Activated CD8-positive, alpha-beta memory T cell treated with anti-CD3 and anti-CD28 coated beads, Interleukin-2, amount 10 ng/mL, durations not matched to agents 7 days and 5 days (primary cell): ENCODE measurements at regions not wholly inside any gene's neighbourhood (a gene's known extent, or its start where the extent isn't known, plus 50 kb on each side); places are given as distances from the start of the nearest gene placed in this dataset.

Source experiments
- ATAC-seq: fragments of 150-1000 bp; cut with Tn5 transposase; one replicate; pipeline ENCODE4 v1.10.0; 2021; ENCODE audit warnings: moderate library complexity
- CTCF ChIA-PET: fragments of 350-600 bp; sonication (Branson Sonifier 250); formaldehyde crosslinking; loops from one replicate; lab custom pipeline; 2021; ENCODE audit warnings: antibody characterized with exemption; lab: Charles Lee
- DNase-seq: peaks from one replicate; pipeline ENCODE4 v3.0.0-alpha.2; 2020
- H3K27ac Mint-ChIP-seq: one replicate; pipeline ENCODE4 v1.8.0; 2021; ENCODE audit warnings: mild to moderate bottlenecking, mixed read lengths
- H3K27me3 Mint-ChIP-seq: one replicate; pipeline ENCODE4 v1.8.0; 2021; ENCODE audit warnings: mixed read lengths
- H3K36me3 Mint-ChIP-seq: one replicate; pipeline ENCODE4 v1.8.0; 2021; ENCODE audit warnings: mild to moderate bottlenecking, mixed read lengths
- H3K4me1 Mint-ChIP-seq: one replicate; pipeline ENCODE4 v1.8.0; 2021; ENCODE audit warnings: mixed read lengths
- H3K4me3 Mint-ChIP-seq: one replicate; pipeline ENCODE4 v1.8.0; 2021; ENCODE audit warnings: mild to moderate bottlenecking, moderate library complexity, mixed read lengths
- H3K9me3 Mint-ChIP-seq: one replicate; pipeline ENCODE4 v1.8.0; 2022; ENCODE audit warnings: low read depth, mixed read lengths

- H3K27me3 Mint-ChIP-seq, result no peaks in the 10 kb centered on the region
- ATAC-seq, result no peak
- CTCF ChIA-PET, result no interaction called here
Observed at GRCh38 chr12:34526946-34527345, 504.6 kb downstream of the ALG10 start.

GRCh38 chr12:34547276-34547675 lies 525.0 kb downstream of the ALG10 start:
- Mint-ChIP-seq H3K4me3 (no peak overlapping the region), H3K4me1 (no peaks in the 10 kb centered on the region), H3K9me3 (peaks cover 18% of the 10 kb centered on the region), H3K27ac (no peak overlapping the region), H3K27me3 (no peaks in the 10 kb centered on the region), H3K36me3 (no peaks in the 10 kb centered on the region)
- DNase-seq (no peak), ATAC-seq (no peak)
- CTCF ChIA-PET, result no interaction called here

More at GRCh38 chr12:34526946-34527345, 504.6 kb downstream of the ALG10 start:
- Mint-ChIP-seq H3K27ac (no peak overlapping the region), H3K4me1 (no peaks in the 10 kb centered on the region), H3K36me3 (no peaks in the 10 kb centered on the region), H3K9me3 (peaks cover 35% of the 10 kb centered on the region), H3K4me3 (no peak overlapping the region)
- DNase-seq, result no peak

GRCh38 chr12:34591966-34592365 lies 569.7 kb downstream of the ALG10 start:
- ATAC-seq, result no peak
- DNase-seq, result no peak
- no peak overlapping the region for H3K27ac Mint-ChIP-seq
- peaks cover 43% of the 10 kb centered on the region for H3K9me3 Mint-ChIP-seq
- CTCF ChIA-PET, result no interaction called here
- no peak overlapping the region for H3K4me3 Mint-ChIP-seq
- no peaks in the 10 kb centered on the region for H3K27me3 Mint-ChIP-seq
- H3K4me1 Mint-ChIP-seq, result no peaks in the 10 kb centered on the region
- peaks cover 4% of the 10 kb centered on the region for H3K36me3 Mint-ChIP-seq

- H3K4me1 Mint-ChIP-seq, result no peaks in the 10 kb centered on the region
- H3K36me3 Mint-ChIP-seq, result peaks cover 6% of the 10 kb centered on the region
- H3K27me3 Mint-ChIP-seq, result no peaks in the 10 kb centered on the region
- H3K4me3 Mint-ChIP-seq, result no peak overlapping the region
- ATAC-seq, result no peak
- no peak overlapping the region for H3K27ac Mint-ChIP-seq
- peak; percentile 25 for DNase-seq
- CTCF ChIA-PET, result no interaction called here
- H3K9me3 Mint-ChIP-seq, result peaks cover 30% of the 10 kb centered on the region
Observed at GRCh38 chr12:34595749-34596733, 573.7 kb downstream of the ALG10 start.

GRCh38 chr12:34597548-34598351 lies 575.5 kb downstream of the ALG10 start:
- CTCF ChIA-PET, result no interaction called here
- H3K4me1 Mint-ChIP-seq, result no peaks in the 10 kb centered on the region
- H3K27me3 Mint-ChIP-seq, result no peaks in the 10 kb centered on the region
- H3K36me3 Mint-ChIP-seq, result peaks cover 4% of the 10 kb centered on the region
- H3K27ac Mint-ChIP-seq, result no peak overlapping the region
- peak; percentile 22 for DNase-seq
- H3K9me3 Mint-ChIP-seq, result peaks cover 34% of the 10 kb centered on the region
- no peak overlapping the region for H3K4me3 Mint-ChIP-seq
- ATAC-seq, result no peak

GRCh38 chr12:34598352-34598827 lies 576.1 kb downstream of the ALG10 start:
- Mint-ChIP-seq H3K9me3 (peaks cover 34% of the 10 kb centered on the region), H3K4me3 (no peak overlapping the region), H3K36me3 (peaks cover 4% of the 10 kb centered on the region), H3K27ac (no peak overlapping the region), H3K27me3 (no peaks in the 10 kb centered on the region), H3K4me1 (no peaks in the 10 kb centered on the region)
- CTCF ChIA-PET, result no interaction called here
- ATAC-seq, result no peak
- no peak for DNase-seq

GRCh38 chr12:34598851-34599529 lies 576.7 kb downstream of the ALG10 start:
- no peaks in the 10 kb centered on the region for H3K4me1 Mint-ChIP-seq
- H3K9me3 Mint-ChIP-seq, result peaks cover 34% of the 10 kb centered on the region
- peaks cover 2% of the 10 kb centered on the region for H3K36me3 Mint-ChIP-seq
- H3K27ac Mint-ChIP-seq, result no peak overlapping the region
- DNase-seq (no peak), ATAC-seq (no peak)
- CTCF ChIA-PET, result no interaction called here
- no peak overlapping the region for H3K4me3 Mint-ChIP-seq
- no peaks in the 10 kb centered on the region for H3K27me3 Mint-ChIP-seq

GRCh38 chr12:34599530-34600513 lies 577.5 kb downstream of the ALG10 start:
- Mint-ChIP-seq H3K36me3 (peaks cover 2% of the 10 kb centered on the region), H3K4me1 (no peaks in the 10 kb centered on the region), H3K27me3 (no peaks in the 10 kb centered on the region), H3K9me3 (peaks cover 28% of the 10 kb centered on the region), H3K27ac (no peak overlapping the region), H3K4me3 (no peak overlapping the region)
- CTCF ChIA-PET, result no interaction called here
- DNase-seq (no peak), ATAC-seq (no peak)

GRCh38 chr12:34600592-34601462 lies 578.5 kb downstream of the ALG10 start:
- Mint-ChIP-seq H3K36me3 (peaks cover 2% of the 10 kb centered on the region), H3K4me1 (no peaks in the 10 kb centered on the region), H3K4me3 (no peak overlapping the region), H3K27me3 (no peaks in the 10 kb centered on the region), H3K27ac (no peak overlapping the region), H3K9me3 (peaks cover 18% of the 10 kb centered on the region)
- DNase-seq, result no peak
- ATAC-seq, result no peak
- CTCF ChIA-PET, result no interaction called here

GRCh38 chr12:34601689-34602088 lies 579.4 kb downstream of the ALG10 start:
- CTCF ChIA-PET, result no interaction called here
- Mint-ChIP-seq H3K36me3 (peaks cover 2% of the 10 kb centered on the region), H3K9me3 (peaks cover 18% of the 10 kb centered on the region)

GRCh38 chr12:34602213-34602940 lies 580.1 kb downstream of the ALG10 start:
- DNase-seq, result no peak
- Mint-ChIP-seq H3K9me3 (peaks cover 13% of the 10 kb centered on the region), H3K36me3 (peaks cover 2% of the 10 kb centered on the region), H3K27me3 (no peaks in the 10 kb centered on the region), H3K4me3 (no peak overlapping the region), H3K4me1 (no peaks in the 10 kb centered on the region), H3K27ac (no peak overlapping the region)
- ATAC-seq, result no peak
- CTCF ChIA-PET, result no interaction called here

More at GRCh38 chr12:34601689-34602088, 579.4 kb downstream of the ALG10 start:
- Mint-ChIP-seq H3K27me3 (no peaks in the 10 kb centered on the region), H3K4me3 (no peak overlapping the region), H3K27ac (no peak overlapping the region), H3K4me1 (no peaks in the 10 kb centered on the region)
- ATAC-seq (no peak), DNase-seq (no peak)
